Liver (tissue), 3 donors: ENCODE measurements at regions not wholly inside any gene's neighbourhood (a gene's known extent, or its start where the extent isn't known, plus 50 kb on each side); places are given as distances from the start of the nearest gene placed in this dataset.

Source experiments
- CTCF ChIP-seq: fragments of 150-350 bp; IDR thresholded peaks from 2 replicates; pipeline ENCODE4 v1.5.1; 2017; ENCODE audit warnings: improper control_type of control experiment, low read depth, low read length; ENCODE audit not compliant: missing input control
- GABPA ChIP-seq, 2 donors: IDR thresholded peaks in 1 of 2; conservative IDR thresholded peaks in 1 of 2; 2 replicates each; pipeline ENCODE4 v1.6.1; 2016; ENCODE audit warnings: antibody characterized with exemption in 2 of 2, mild to moderate bottlenecking in 1 of 2, moderate library complexity in 1 of 2
- HNF4A ChIP-seq, 2 donors: conservative IDR thresholded peaks; 2 replicates each; pipeline ENCODE4 v1.6.1; 2016; ENCODE audit warnings: antibody characterized with exemption in 2 of 2, mild to moderate bottlenecking in 2 of 2
- JUND ChIP-seq, 2 donors: IDR thresholded peaks; 2 replicates each; pipeline ENCODE4 v1.6.1; 2016; ENCODE audit warnings: antibody characterized with exemption in 2 of 2
- RAD21 ChIP-seq, 2 donors: IDR thresholded peaks; 2 replicates each; pipeline ENCODE4 v1.6.1; 2016; ENCODE audit warnings: antibody characterized with exemption in 2 of 2, mild to moderate bottlenecking in 2 of 2
- RXRA ChIP-seq, 2 donors: IDR thresholded peaks; 2 replicates each; pipeline ENCODE4 v1.6.1; 2017 to 2018; ENCODE audit warnings: antibody characterized with exemption in 2 of 2, mild to moderate bottlenecking in 1 of 2
- SP1 ChIP-seq: IDR thresholded peaks from 2 replicates; pipeline ENCODE4 v1.6.1; 2018; ENCODE audit warnings: antibody characterized with exemption, mild to moderate bottlenecking
- TAF1 ChIP-seq: conservative IDR thresholded peaks from 2 replicates; pipeline ENCODE4 v1.6.1; 2016; ENCODE audit warnings: antibody characterized with exemption, mild to moderate bottlenecking
- YY1 ChIP-seq: IDR thresholded peaks from 2 replicates; pipeline ENCODE4 v1.6.1; 2016; ENCODE audit warnings: antibody characterized with exemption, mild to moderate bottlenecking
- TF ChIP-seq, protein P1 (sequence below): IDR thresholded peaks from 2 replicates; pipeline ENCODE4 v1.6.1; 2016; ENCODE audit warnings: antibody characterized with exemption
- TF ChIP-seq, protein P2 (sequence below): IDR thresholded peaks from 2 replicates; pipeline ENCODE4 v1.6.1; 2016; ENCODE audit warnings: antibody characterized with exemption
- TF ChIP-seq, protein P3 (sequence below): IDR thresholded peaks from 2 replicates; pipeline ENCODE4 v1.6.1; 2016; ENCODE audit warnings: antibody characterized with exemption, mild to moderate bottlenecking
- TF ChIP-seq, protein P4 (sequence below): IDR thresholded peaks from 2 replicates; pipeline ENCODE4 v1.6.1; 2016; ENCODE audit warnings: antibody characterized with exemption
- donor health status: healthy.
- donor health status: healthy.

- no peak for TF ChIP-seq CTCF
- TF ChIP-seq, protein P1, sequence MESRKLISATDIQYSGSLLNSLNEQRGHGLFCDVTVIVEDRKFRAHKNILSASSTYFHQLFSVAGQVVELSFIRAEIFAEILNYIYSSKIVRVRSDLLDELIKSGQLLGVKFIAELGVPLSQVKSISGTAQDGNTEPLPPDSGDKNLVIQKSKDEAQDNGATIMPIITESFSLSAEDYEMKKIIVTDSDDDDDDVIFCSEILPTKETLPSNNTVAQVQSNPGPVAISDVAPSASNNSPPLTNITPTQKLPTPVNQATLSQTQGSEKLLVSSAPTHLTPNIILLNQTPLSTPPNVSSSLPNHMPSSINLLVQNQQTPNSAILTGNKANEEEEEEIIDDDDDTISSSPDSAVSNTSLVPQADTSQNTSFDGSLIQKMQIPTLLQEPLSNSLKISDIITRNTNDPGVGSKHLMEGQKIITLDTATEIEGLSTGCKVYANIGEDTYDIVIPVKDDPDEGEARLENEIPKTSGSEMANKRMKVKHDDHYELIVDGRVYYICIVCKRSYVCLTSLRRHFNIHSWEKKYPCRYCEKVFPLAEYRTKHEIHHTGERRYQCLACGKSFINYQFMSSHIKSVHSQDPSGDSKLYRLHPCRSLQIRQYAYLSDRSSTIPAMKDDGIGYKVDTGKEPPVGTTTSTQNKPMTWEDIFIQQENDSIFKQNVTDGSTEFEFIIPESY, result no peak
- no peak for TF ChIP-seq SP1
- no peak for TF ChIP-seq YY1
- no peak for TF ChIP-seq RXRA (IDR thresholded peaks at IDR 0.05)
- TF ChIP-seq, protein P2, sequence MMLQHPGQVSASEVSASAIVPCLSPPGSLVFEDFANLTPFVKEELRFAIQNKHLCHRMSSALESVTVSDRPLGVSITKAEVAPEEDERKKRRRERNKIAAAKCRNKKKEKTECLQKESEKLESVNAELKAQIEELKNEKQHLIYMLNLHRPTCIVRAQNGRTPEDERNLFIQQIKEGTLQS, result no peak
- no peak for TF ChIP-seq GABPA (IDR thresholded peaks at IDR 0.05 in 1 of 2, conservative IDR thresholded peaks at IDR 0.05 in 1 of 2)
- TF ChIP-seq TAF1, result no peak
- TF ChIP-seq, protein P3, sequence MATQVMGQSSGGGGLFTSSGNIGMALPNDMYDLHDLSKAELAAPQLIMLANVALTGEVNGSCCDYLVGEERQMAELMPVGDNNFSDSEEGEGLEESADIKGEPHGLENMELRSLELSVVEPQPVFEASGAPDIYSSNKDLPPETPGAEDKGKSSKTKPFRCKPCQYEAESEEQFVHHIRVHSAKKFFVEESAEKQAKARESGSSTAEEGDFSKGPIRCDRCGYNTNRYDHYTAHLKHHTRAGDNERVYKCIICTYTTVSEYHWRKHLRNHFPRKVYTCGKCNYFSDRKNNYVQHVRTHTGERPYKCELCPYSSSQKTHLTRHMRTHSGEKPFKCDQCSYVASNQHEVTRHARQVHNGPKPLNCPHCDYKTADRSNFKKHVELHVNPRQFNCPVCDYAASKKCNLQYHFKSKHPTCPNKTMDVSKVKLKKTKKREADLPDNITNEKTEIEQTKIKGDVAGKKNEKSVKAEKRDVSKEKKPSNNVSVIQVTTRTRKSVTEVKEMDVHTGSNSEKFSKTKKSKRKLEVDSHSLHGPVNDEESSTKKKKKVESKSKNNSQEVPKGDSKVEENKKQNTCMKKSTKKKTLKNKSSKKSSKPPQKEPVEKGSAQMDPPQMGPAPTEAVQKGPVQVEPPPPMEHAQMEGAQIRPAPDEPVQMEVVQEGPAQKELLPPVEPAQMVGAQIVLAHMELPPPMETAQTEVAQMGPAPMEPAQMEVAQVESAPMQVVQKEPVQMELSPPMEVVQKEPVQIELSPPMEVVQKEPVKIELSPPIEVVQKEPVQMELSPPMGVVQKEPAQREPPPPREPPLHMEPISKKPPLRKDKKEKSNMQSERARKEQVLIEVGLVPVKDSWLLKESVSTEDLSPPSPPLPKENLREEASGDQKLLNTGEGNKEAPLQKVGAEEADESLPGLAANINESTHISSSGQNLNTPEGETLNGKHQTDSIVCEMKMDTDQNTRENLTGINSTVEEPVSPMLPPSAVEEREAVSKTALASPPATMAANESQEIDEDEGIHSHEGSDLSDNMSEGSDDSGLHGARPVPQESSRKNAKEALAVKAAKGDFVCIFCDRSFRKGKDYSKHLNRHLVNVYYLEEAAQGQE, result no peak
- TF ChIP-seq, protein P4, sequence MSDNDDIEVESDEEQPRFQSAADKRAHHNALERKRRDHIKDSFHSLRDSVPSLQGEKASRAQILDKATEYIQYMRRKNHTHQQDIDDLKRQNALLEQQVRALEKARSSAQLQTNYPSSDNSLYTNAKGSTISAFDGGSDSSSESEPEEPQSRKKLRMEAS, result no peak
- no peak for TF ChIP-seq JUND (IDR thresholded peaks at IDR 0.05)
- TF ChIP-seq RAD21 (IDR thresholded peaks at IDR 0.05), result no peak
- no peak for TF ChIP-seq HNF4A (conservative IDR thresholded peaks at IDR 0.05)
Measured at GRCh38 chr5:73312872-73313510, 135.6 kb downstream of the FOXD1 start.
